SIG-M5 (cell line): ENCODE measurements at regions not wholly inside any gene's neighbourhood (a gene's known extent, or its start where the extent isn't known, plus 50 kb on each side); places are given as distances from the start of the nearest gene placed in this dataset.
A peak's percentile ranks its signal among the peaks of the same experiment; 100 is the strongest.

Source experiments
- DNase-seq: peaks from one replicate; lab custom pipeline; 2025; lab: John Stamatoyannopoulos, UW

DNA sequence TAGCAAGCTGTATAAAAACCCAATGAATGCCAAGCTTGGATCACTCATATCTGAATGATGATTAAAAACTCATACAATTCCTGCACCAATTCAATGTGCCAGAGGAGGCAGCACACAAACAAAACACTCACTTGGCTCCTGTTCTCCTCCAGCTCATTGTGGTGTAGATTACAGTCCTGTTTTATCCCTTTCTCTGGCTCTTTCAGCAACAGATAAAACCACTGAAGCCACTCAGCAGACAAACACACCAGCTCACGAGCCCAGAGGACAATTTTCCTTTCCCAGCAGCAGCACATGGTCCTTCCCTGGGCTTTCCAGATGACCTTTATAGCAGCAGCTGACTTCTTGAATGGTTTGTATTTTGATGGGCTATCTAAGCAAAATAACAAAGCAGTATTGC is 107.3 kb upstream of the STARD3NL start:
- no peak for DNase-seq

DNA sequence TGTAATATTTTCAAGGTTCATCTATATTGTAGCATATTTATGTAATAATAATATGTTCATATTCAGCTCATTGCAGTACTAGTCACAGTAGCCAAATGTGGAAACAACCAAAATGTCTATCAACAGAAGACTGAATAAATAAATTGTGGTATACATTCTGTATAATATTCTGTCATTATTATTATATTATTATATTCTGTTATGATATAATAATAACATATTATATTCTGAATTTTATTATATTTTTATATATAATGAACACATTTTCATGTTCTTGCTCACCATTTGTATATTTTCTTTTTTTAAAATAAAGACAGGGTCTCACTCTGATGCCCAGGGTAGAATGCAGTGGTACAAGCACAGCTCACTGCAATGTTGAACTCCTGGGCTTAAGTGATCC is 91.2 kb upstream of the STARD3NL start:
- no peak for DNase-seq

DNA sequence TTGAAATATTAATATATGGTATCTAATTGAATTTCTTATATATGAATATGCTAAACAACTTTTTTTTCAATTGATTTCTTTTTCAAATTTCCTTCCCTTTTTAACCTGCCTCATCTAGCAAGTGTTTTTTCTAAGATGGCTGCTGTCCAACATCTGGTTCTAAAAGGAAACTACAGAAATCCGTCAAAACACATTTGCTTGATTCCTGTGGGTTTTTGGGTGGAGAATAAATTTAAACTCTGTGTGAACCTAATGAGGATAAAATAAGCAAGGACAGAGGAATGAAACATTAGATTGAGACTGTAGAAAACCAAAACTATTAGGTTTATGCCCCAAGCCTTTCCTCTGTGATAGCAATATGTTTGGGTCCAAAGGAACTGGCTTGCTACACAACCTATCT is 75.5 kb upstream of the STARD3NL start:
- DNase-seq: no peak

DNA sequence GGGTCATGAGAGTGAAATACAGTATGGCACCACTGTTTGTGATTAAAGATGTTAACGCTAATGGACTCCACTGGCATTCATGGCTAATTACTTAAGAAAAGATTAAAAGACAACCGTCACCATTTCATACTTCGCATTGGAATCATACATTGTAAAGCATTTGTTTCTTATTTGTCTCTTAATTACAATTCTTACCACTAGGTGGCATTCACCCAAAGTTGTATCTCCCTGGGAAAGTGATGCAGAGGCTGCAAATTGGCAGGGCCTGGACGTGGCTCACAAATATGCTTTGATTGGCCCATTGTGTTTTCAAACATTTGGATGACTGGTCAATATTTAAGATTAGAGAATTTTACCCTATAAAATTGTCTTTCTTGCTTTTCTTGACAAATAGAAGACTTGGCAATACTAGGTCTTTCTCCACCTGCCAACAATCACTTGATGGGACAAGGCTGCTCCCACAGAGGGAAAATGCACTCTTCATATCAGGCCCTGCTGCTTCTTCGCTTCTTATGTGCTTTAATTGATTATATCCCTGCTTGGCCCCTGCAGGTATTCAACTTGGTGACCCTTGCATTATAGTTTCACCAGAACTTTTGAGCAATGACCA is 72.1 kb upstream of the STARD3NL start:
- peak; percentile 1 for DNase-seq

DNA sequence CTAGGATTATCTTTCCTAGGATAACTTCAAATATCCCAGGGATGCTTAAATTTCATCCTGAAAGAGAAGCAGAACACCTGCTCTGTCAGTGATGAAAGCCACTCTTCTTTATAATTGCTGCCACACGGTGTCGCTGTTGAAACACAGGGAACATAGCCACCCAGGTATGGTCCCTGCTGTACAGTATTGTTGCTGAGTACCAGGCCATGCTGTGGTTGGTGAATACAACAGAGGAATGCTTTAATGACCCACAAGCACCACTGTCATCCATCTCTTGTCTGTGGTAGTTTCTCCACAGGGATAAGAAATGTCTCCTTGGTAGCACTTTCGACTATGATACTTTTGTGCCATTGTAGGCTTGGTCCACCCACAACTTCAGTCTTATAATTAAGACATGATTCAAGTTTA is 70.6 kb upstream of the STARD3NL start:
- DNase-seq: no peak

DNA sequence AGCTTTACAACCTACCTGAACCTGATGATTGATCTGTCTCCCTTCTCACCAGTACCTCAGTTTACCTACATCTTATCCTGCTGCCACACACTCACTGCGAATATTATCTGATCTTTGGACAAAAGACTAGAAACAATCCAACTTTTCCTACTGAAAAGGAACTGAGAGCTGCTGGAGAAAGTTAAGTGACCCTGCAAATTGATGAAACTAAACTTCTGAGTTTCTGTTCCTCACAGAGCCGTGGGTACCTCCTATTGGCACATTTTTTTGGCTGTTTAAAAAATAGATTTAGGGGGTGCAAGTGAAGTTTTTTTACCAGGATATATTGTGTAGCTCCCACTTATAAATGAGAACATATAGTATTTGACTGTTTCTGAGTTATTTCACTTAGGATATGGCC is 66.0 kb upstream of the STARD3NL start:
- no peak for DNase-seq

DNA sequence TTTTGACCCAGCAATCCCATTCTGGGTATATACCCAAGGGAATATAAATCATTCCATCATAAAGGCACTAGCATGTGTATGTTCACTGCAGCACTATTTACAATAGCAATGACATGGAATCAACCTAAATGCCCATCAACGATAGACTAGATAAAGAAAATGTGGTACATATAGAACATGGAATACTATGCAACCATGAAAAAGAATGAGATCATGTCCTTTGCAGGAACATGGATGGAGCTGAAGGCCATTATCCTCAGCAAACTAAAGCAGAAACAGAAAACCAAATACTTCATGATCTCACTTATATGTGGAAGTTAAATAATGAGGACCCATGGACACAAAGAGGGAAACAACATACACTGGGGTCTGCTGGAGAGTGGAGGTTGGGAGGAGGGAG is 58.0 kb upstream of the STARD3NL start:
- no peak for DNase-seq

DNA sequence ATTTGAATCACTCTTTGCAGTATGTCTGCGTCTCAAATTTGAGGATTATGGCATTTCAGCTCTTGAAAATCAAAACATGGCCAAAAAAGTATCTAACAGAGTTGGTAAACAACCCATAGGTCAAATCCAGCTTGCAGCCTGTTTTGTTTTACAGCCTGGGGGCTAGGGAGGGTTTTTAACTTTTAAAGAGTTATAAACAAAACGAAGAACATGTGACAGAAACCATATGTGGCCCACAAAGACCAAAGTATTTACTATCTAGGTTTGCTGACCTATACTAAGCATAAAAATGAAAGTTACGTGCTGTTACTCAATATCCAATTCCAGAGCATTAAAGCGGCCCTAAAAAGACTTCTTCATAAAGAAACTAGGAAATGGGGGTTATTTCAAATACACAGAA is 55.5 kb upstream of the STARD3NL start:
- DNase-seq: no peak

DNA sequence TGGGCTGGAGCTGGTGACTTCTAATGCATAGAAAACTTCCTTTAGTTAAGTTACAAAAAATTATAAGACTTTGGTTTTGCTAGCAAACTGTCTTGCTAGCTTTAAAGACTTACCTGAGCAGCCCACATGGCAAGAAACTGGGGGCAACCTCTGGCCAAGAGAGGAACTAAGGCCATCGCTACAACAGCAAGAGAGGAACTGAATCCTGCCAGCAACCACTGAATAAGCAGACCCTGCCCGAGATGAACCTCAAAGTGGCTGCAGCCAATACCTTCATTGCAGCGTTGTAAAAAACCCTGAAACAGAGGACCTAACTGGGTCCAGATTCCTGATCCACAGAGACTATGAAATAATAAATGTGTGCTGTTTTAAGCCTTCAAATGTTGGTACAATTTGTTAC is 54.6 kb upstream of the STARD3NL start:
- no peak for DNase-seq

DNA sequence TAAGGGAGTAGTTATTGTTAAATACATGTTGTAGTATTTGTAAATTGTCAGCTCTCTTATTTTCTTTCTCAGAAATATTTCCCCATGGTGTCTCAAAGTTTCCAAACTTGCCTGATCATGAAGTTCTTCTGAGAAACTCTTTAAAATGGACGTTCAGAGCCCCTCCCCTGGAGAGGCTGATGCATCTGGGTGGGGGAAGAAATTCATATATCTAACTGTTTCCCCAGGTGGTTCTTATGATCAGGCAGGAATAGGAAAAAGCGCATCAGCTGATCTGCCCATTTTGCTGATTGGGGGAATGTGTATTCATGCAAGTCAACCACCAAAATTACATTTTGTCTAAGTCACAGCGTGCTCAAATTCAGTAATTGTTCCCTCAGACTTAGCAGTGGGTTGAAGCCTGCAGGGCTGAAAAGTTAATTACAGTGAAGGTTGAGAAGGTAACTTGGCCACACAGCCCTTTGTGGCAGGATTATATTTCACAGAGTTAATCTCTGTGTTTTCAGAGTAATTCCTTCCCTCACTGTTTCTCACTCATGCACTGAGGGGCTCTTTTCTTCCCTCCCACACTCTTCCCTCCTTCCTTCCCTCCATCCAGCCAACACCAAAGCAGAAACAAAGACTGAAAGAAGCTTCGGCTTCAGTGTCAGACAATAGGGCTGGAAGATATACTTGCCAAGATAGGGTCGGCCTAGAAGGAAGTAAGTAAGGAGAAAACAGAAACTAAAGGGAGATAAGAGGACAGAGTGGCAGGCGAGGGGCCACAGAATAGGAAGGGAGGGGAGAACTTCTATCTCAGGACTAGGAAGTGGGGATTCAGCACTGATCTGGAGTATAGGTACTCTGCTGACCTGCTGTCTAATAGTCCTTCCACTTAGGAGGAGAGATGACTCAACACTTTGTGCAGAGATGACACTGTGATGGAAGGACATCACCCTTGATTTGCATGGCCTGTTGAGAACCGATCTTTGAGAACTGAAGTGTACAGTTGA is 50.5 kb upstream of the STARD3NL start:
- DNase-seq: no peak
